Esophagus muscularis mucosa (tissue), 3 donors: ENCODE measurements at regions not wholly inside any gene's neighbourhood (a gene's known extent, or its start where the extent isn't known, plus 50 kb on each side); places are given as distances from the start of the nearest gene placed in this dataset.

Source experiments
- POLR2A ChIP-seq: fragments of 450-650 bp; IDR thresholded peaks from one replicate; pipeline ENCODE4 v1.6.1; 2017; ENCODE audit warnings: antibody characterized with exemption, moderate library complexity, mild to moderate bottlenecking, low read depth
- TF ChIP-seq, protein P1 (sequence below), 3 experiments: fragments of 200-600 bp in 2 of 3; fragments of 450-650 bp in 1 of 3; sonication (generic) in 2 of 3; IDR thresholded peaks; one replicate each; pipeline ENCODE4 v1.5.1; 2017 to 2019; ENCODE audit warnings: antibody characterized with exemption in 3 of 3, mild to moderate bottlenecking in 2 of 3, moderate library complexity in 1 of 3

DNA sequence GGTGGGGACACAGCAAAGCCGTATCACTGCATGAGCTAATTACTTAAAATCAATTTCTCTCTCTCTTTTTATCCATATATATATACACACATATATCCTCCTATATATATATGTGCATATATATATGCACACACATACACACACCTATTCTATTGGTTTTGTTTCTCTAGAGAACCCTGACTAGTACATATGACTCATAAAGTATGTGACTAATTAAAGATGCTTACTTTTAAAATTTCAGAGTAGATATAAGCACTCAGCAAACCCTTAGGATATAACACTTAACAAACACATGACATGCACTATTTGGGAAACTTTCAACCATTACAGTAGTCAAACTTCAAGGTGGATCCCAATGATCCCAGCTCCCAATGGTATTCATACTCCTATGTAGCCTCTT lies 732.6 kb downstream of the ROBO2 start:
- TF ChIP-seq, protein P1, sequence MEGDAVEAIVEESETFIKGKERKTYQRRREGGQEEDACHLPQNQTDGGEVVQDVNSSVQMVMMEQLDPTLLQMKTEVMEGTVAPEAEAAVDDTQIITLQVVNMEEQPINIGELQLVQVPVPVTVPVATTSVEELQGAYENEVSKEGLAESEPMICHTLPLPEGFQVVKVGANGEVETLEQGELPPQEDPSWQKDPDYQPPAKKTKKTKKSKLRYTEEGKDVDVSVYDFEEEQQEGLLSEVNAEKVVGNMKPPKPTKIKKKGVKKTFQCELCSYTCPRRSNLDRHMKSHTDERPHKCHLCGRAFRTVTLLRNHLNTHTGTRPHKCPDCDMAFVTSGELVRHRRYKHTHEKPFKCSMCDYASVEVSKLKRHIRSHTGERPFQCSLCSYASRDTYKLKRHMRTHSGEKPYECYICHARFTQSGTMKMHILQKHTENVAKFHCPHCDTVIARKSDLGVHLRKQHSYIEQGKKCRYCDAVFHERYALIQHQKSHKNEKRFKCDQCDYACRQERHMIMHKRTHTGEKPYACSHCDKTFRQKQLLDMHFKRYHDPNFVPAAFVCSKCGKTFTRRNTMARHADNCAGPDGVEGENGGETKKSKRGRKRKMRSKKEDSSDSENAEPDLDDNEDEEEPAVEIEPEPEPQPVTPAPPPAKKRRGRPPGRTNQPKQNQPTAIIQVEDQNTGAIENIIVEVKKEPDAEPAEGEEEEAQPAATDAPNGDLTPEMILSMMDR (IDR thresholded peaks at IDR 0.05), result no peak
- no peak for TF ChIP-seq POLR2A
